ENCODE measurements at regions not wholly inside any gene's neighbourhood (a gene's known extent, or its start where the extent isn't known, plus 50 kb on each side); places are given as distances from the start of the nearest gene placed in this dataset.

GRCh38 chr3:63090656-63091055 lies 187.5 kb upstream of the SYNPR start:
- no peaks in the 10 kb centered on the region for H3K9me3 ChIP-seq (ENCODE audit: control insufficient read depth, low read length)
- DNase-seq (no peak), ATAC-seq (ENCODE audit: low FRiP score) (no peak)
- peaks cover 0 to 1% of the 10 kb centered on the region in 2 donors for H3K27me3 ChIP-seq (ENCODE audit: control insufficient read depth in 1 of 2, insufficient read depth in 2 of 2, low read length in 1 of 2)
- no peak overlapping the region for H3K27ac ChIP-seq (ENCODE audit: low read depth in 1 of 2, low read length in 2 of 2)
- no peaks in the 10 kb centered on the region for H3K4me1 ChIP-seq (ENCODE audit: control insufficient read depth in 1 of 2, insufficient read depth in 2 of 2, low read length in 2 of 2)
- WGBS, 2 donors, result 18 to 19% methylated on average over 2 of the region's 2 CpGs
- intact Hi-C loops (cut with DNase I), result no loop called here
- no peak overlapping the region for H3K4me3 ChIP-seq (ENCODE audit: low read length in 2 of 2)
- no peaks in the 10 kb centered on the region for H3K36me3 ChIP-seq (ENCODE audit: control insufficient read depth in 1 of 2, insufficient read depth in 2 of 2, low read length in 1 of 2)

DNA sequence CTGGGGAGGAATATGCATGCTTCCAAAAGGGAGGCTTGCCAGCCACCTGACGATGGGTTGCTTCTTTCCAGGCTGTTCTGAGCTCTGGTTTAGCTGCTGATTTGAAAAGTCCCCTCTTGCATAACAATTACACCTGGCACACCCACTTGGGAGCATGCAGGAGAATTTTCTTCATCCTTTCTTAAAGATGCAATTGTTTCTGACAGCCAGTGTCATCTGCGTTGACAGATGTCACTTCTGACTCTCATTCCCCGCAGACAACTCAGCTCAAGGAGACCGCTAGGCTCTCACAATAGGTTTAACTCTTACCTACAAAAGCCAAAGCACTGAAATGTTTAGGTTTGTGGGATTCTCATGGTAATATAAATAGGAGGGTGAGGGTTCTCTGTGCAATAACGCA lies 185.6 kb upstream of the SYNPR start:
- no peak overlapping the region for H3K4me3 ChIP-seq (ENCODE audit: low read length in 2 of 2)
- H3K27me3 ChIP-seq (ENCODE audit: control insufficient read depth in 1 of 2, insufficient read depth in 2 of 2, low read length in 1 of 2), result peaks cover 0 to 1% of the 10 kb centered on the region in 2 donors
- no peaks in the 10 kb centered on the region for H3K9me3 ChIP-seq (ENCODE audit: control insufficient read depth, low read length)
- WGBS, 2 donors, result 67% methylated on average over 5 of the region's 5 CpGs
- no peak for DNase-seq
- no peak overlapping the region for H3K27ac ChIP-seq (ENCODE audit: low read depth in 1 of 2, low read length in 2 of 2)
- intact Hi-C loops (cut with DNase I), result no loop called here
- H3K36me3 ChIP-seq (ENCODE audit: control insufficient read depth in 1 of 2, insufficient read depth in 2 of 2, low read length in 1 of 2), result no peaks in the 10 kb centered on the region
- ATAC-seq (ENCODE audit: low FRiP score), result no peak
- H3K4me1 ChIP-seq (ENCODE audit: control insufficient read depth in 1 of 2, insufficient read depth in 2 of 2, low read length in 2 of 2), result no peaks in the 10 kb centered on the region

DNA sequence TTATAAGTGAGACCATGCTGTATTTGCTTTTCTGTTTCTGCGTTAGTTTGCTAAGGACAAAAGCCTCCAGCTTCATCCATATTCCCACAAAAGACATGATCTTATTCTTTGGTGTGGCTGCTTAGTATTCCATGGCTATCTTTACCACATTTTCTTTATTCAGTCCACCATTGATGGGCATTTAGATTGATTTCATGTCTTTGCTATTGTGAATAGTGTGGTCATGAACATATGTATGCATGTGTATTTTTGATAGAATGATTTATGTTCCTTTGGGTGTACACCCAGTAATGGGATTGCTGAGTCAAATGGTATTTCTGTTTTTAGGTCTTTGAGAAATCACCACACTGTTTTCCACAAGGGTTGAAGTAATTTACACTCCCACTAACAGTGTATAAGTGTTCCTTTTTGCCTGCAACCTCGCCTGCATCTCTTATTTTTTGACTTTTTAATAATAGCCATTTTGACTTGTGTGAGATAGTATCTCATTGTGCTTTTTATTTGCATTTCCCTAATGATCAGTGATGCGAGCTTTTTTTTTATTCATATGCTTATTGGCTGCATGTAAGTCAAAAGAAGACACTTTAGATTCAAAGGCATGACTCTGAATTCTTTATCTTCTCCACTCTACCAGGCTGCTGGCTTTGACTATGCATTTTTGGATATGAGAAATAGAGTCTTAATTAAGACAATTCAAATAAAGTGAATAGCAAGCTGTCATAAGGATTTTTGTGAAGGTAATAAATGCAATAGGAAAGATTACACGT lies 183.3 kb upstream of the SYNPR start:
- Histone ChIP-seq H3K27ac (ENCODE audit: low read depth in 1 of 2, low read length in 2 of 2) (no peak overlapping the region), H3K4me3 (ENCODE audit: low read length in 2 of 2) (no peak overlapping the region), H3K36me3 (ENCODE audit: control insufficient read depth in 1 of 2, insufficient read depth in 2 of 2, low read length in 1 of 2) (no peaks in the 10 kb centered on the region), H3K4me1 (ENCODE audit: control insufficient read depth in 1 of 2, insufficient read depth in 2 of 2, low read length in 2 of 2) (no peaks in the 10 kb centered on the region), H3K27me3 (ENCODE audit: control insufficient read depth in 1 of 2, insufficient read depth in 2 of 2, low read length in 1 of 2) (no peaks in the 10 kb centered on the region), H3K9me3 (ENCODE audit: control insufficient read depth, low read length) (no peaks in the 10 kb centered on the region)
- ATAC-seq (ENCODE audit: low FRiP score), result no peak
- DNase-seq, result no peak
- intact Hi-C loops (cut with DNase I), result no loop called here
- 55 to 67% methylated on average over 4 of the region's 4 CpGs for WGBS, 2 donors

- 92 to 93% methylated on average over 32 of the region's 32 CpGs for WGBS, 2 donors
- no peaks in the 10 kb centered on the region for H3K27me3 ChIP-seq (ENCODE audit: control insufficient read depth in 1 of 2, insufficient read depth in 2 of 2, low read length in 1 of 2)
- DNase-seq (peak; percentile 30 to 73), ATAC-seq (ENCODE audit: low FRiP score) (no peak)
- no peak overlapping the region for H3K4me3 ChIP-seq (ENCODE audit: low read length in 2 of 2)
- no peak overlapping the region for H3K27ac ChIP-seq (ENCODE audit: low read depth in 1 of 2, low read length in 2 of 2)
- no peaks in the 10 kb centered on the region for H3K36me3 ChIP-seq (ENCODE audit: control insufficient read depth in 1 of 2, insufficient read depth in 2 of 2, low read length in 1 of 2)
- intact Hi-C loops (cut with DNase I), result no loop called here
- no peaks in the 10 kb centered on the region for H3K4me1 ChIP-seq (ENCODE audit: control insufficient read depth in 1 of 2, insufficient read depth in 2 of 2, low read length in 2 of 2)
- H3K9me3 ChIP-seq (ENCODE audit: control insufficient read depth, low read length), result no peaks in the 10 kb centered on the region
Measured at GRCh38 chr3:63096248-63097058, 181.7 kb upstream of the SYNPR start.

DNA sequence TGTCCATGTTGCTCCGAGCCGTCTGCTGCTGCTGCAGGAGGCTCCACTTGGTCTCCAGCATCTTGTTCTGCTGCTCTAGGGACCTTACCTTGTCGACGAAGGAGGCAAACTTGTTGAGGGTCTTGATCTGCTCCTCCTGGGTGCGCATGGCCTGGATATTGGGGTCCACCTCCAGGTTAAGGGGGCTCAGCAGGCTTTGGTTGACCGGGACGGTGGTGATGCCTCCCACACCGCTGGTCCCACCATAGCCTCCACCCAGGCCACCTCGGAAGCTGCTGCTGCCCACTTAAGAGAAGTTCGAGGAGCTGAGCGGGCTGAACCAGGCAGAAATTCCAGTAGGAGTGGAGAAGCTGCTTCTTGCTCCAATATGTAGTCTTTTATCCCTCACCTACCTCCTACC lies 180.7 kb upstream of the SYNPR start:
- no peaks in the 10 kb centered on the region for H3K9me3 ChIP-seq (ENCODE audit: control insufficient read depth, low read length)
- intact Hi-C loops (cut with DNase I), result no loop called here
- no peak overlapping the region for H3K4me3 ChIP-seq (ENCODE audit: low read length in 2 of 2)
- ATAC-seq (ENCODE audit: low FRiP score) (no peak), DNase-seq (no peak)
- no peaks in the 10 kb centered on the region for H3K27me3 ChIP-seq (ENCODE audit: control insufficient read depth in 1 of 2, insufficient read depth in 2 of 2, low read length in 1 of 2)
- no peak overlapping the region for H3K27ac ChIP-seq (ENCODE audit: low read depth in 1 of 2, low read length in 2 of 2)
- WGBS, 2 donors, result 92 to 93% methylated on average over 11 of the region's 11 CpGs
- H3K36me3 ChIP-seq (ENCODE audit: control insufficient read depth in 1 of 2, insufficient read depth in 2 of 2, low read length in 1 of 2), result no peaks in the 10 kb centered on the region
- no peaks in the 10 kb centered on the region for H3K4me1 ChIP-seq (ENCODE audit: control insufficient read depth in 1 of 2, insufficient read depth in 2 of 2, low read length in 2 of 2)

DNA sequence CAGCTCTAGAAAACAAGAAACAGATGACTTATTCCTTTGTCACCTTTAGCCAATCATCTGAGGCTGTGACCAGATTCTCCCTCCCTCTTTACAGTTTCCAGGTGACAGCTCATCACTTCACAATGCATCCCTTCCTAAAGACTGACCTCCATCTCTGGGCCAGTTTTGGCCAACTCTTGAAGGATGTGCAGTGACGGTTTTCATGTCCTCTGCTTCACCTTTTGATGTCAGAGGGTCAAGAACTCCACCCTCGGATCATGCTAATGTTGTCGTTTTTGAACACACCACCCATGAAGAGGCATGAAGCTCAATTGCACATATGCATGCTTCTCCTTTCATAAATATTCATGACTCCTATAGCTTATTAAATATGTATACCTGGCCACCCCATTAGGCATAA lies 161.2 kb upstream of the SYNPR start:
- Histone ChIP-seq H3K9me3 (ENCODE audit: control insufficient read depth, low read length) (peaks cover 2% of the 10 kb centered on the region), H3K36me3 (ENCODE audit: control insufficient read depth in 1 of 2, insufficient read depth in 2 of 2, low read length in 1 of 2) (no peaks in the 10 kb centered on the region), H3K27ac (ENCODE audit: low read depth in 1 of 2, low read length in 2 of 2) (no peak overlapping the region), H3K4me3 (ENCODE audit: low read length in 2 of 2) (no peak overlapping the region), H3K27me3 (ENCODE audit: control insufficient read depth in 1 of 2, insufficient read depth in 2 of 2, low read length in 1 of 2) (no peaks in the 10 kb centered on the region), H3K4me1 (ENCODE audit: control insufficient read depth in 1 of 2, insufficient read depth in 2 of 2, low read length in 2 of 2) (no peaks in the 10 kb centered on the region)
- 71 to 86% methylated on average over 3 of the region's 3 CpGs for WGBS, 2 donors
- DNase-seq, result no peak
- no peak for ATAC-seq (ENCODE audit: low FRiP score)
- intact Hi-C loops (cut with DNase I), result no loop called here

DNA sequence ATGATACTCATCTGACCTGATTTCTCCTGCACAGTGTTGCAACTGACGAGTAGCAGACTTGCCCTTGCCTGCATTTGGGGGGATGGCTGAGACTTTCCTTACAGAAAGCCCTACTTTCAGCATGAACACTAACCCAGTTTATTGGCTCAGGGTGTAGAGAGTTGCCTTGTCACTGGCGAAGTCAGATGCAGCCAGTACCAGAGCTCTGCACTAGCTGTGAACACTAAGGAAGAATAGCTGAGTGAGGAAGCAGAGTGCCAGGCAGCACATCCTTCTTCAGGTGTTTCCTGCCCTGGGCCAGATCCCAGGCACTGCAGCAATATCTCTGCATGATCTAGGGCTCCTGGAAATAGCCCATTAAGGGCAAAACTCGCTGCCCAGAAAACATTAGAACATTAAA lies 154.0 kb upstream of the SYNPR start:
- H3K4me3 ChIP-seq (ENCODE audit: low read length in 2 of 2), result no peak overlapping the region
- H3K36me3 ChIP-seq (ENCODE audit: control insufficient read depth in 1 of 2, insufficient read depth in 2 of 2, low read length in 1 of 2), result no peaks in the 10 kb centered on the region
- H3K27ac ChIP-seq (ENCODE audit: low read depth in 1 of 2, low read length in 2 of 2), result no peak overlapping the region
- intact Hi-C loops (cut with DNase I), result no loop called here
- H3K27me3 ChIP-seq (ENCODE audit: control insufficient read depth in 1 of 2, insufficient read depth in 2 of 2, low read length in 1 of 2), result peaks cover 0 to 2% of the 10 kb centered on the region in 2 donors
- no peaks in the 10 kb centered on the region for H3K4me1 ChIP-seq (ENCODE audit: control insufficient read depth in 1 of 2, insufficient read depth in 2 of 2, low read length in 2 of 2)
- no peak for DNase-seq
- H3K9me3 ChIP-seq (ENCODE audit: control insufficient read depth, low read length), result peaks cover 2% of the 10 kb centered on the region
- 51 to 56% methylated on average over 3 of the region's 3 CpGs for WGBS, 2 donors
- no peak for ATAC-seq (ENCODE audit: low FRiP score)

DNA sequence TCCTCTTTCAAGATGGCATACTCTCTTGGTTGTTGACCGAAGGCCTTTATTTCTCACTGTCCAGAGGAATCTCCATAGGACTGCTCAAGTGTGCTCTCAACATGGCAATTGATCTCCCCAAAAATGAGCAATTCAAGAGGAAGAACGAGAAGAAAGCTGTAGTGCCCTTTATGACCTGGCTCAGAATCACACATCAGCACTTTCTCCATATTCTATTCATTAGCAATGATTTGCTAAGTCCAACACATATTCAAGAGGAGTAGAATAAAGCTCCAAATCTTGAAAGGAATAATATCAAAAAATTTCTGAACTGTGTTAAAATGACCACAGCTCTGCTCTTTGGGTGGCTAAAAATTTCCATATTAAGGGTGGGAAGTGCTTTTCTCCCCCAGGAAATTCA lies 151.6 kb upstream of the SYNPR start:
- Histone ChIP-seq H3K36me3 (ENCODE audit: control insufficient read depth in 1 of 2, insufficient read depth in 2 of 2, low read length in 1 of 2) (no peaks in the 10 kb centered on the region), H3K4me3 (ENCODE audit: low read length in 2 of 2) (no peak overlapping the region), H3K27me3 (ENCODE audit: control insufficient read depth in 1 of 2, insufficient read depth in 2 of 2, low read length in 1 of 2) (peaks cover 0 to 2% of the 10 kb centered on the region in 2 donors), H3K9me3 (ENCODE audit: control insufficient read depth, low read length) (peaks cover 2% of the 10 kb centered on the region), H3K4me1 (ENCODE audit: control insufficient read depth in 1 of 2, insufficient read depth in 2 of 2, low read length in 2 of 2) (no peaks in the 10 kb centered on the region), H3K27ac (ENCODE audit: low read depth in 1 of 2, low read length in 2 of 2) (no peak overlapping the region)
- ATAC-seq (ENCODE audit: low FRiP score) (no peak), DNase-seq (no peak)
- 80 to 81% methylated on average over 2 of the region's 2 CpGs for WGBS, 2 donors
- intact Hi-C loops (cut with DNase I), result no loop called here

DNA sequence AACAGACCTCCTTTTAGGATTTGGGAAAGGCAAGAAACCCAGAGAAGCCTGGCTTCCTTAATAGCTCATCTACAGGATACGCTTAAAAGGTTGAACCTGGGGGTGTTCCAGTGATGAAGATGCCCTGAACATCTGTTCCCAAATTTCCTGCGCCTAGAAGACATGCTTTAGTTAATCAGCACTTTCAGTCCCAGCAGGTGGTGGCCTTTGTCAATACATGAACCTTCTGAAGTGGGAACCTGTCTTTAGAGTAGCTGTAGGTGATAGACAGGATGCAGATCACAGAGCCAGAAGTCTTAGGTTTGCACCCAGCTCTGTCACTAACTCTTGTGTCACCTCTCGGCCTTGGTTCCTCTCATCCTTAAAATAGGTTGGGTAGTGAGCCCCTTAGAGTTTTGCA lies 149.7 kb upstream of the SYNPR start:
- H3K4me1 ChIP-seq (ENCODE audit: control insufficient read depth in 1 of 2, insufficient read depth in 2 of 2, low read length in 2 of 2), result no peaks in the 10 kb centered on the region
- 69 to 75% methylated on average over 3 of the region's 3 CpGs for WGBS, 2 donors
- intact Hi-C loops (cut with DNase I), result no loop called here
- no peak overlapping the region for H3K4me3 ChIP-seq (ENCODE audit: low read length in 2 of 2)
- H3K27me3 ChIP-seq (ENCODE audit: control insufficient read depth in 1 of 2, insufficient read depth in 2 of 2, low read length in 1 of 2), result no peaks in the 10 kb centered on the region
- DNase-seq (no peak), ATAC-seq (ENCODE audit: low FRiP score) (no peak)
- no peaks in the 10 kb centered on the region for H3K36me3 ChIP-seq (ENCODE audit: control insufficient read depth in 1 of 2, insufficient read depth in 2 of 2, low read length in 1 of 2)
- H3K27ac ChIP-seq (ENCODE audit: low read depth in 1 of 2, low read length in 2 of 2), result no peak overlapping the region
- peaks cover 2% of the 10 kb centered on the region for H3K9me3 ChIP-seq (ENCODE audit: control insufficient read depth, low read length)
